ENCODE measurements at regions not wholly inside any gene's neighbourhood (a gene's known extent, or its start where the extent isn't known, plus 50 kb on each side); places are given as distances from the start of the nearest gene placed in this dataset.

GRCh38 chr6:100944644-100945043 is 63.5 kb upstream of the ASCC3 start:
- DNase-seq (ENCODE audit: extremely low spot score, insufficient read length, low read depth) (no peak), FAIRE-seq (no peak)

GRCh38 chr6:100946021-100946540 is 65.0 kb upstream of the ASCC3 start:
- DNase-seq (ENCODE audit: extremely low spot score, insufficient read length, low read depth) = no peak
- no peak for FAIRE-seq

DNA sequence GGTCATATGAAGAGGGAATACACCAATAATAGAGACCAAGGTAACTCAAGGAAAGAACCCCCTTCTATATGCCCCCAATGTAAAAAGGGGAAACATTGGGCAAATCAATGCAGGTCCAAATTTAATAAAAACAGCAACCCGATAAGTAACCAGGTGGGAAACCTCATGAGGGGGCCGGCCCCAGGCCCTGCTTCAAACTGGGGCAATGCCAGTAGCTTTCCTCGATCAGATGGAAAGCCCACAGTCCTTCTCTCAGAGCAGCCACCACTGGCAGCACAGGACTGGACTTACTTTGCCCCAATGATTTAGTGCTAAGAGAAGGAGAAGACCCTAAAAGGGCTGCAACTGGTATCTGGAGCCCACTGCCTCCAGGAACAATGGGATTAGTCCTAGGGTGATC is 65.6 kb upstream of the ASCC3 start:
- FAIRE-seq (no peak), DNase-seq (ENCODE audit: extremely low spot score, insufficient read length, low read depth) (no peak)

DNA sequence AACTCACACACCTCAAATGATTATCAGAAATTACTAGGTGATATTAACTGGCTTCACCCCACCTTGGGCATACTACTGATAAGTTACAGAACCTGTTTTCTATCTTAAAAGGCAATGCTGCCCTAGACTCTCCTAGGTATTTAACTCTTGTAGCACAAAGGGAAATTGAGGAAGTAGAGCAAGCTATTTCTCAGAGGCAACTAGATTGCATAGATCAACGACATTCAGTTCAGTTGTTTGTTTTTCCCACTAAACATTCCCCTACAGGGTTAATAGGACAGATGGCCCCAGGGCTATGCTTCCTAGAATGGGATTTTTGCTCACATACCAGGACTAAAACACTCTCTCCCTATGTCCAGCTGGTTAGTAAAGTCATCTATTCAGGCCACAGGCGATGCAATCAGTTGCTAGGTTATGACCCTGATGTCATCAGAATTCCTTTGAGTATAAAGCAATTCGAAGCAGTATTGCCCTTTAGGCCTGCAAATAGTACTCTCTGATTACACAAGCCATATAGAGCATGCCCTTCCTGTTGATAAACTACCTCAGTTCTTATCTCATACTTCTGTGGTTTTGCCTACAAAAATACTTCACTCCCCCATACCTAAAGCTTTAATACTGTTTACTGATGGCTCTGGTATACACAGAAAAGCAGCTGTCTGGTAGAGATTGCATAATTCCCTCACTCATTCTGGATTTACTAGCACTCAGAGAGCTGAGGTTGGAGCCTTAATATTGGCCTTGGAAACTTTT is 67.4 kb upstream of the ASCC3 start:
- no peak for FAIRE-seq
- no peak for DNase-seq (ENCODE audit: extremely low spot score, insufficient read length, low read depth)

GRCh38 chr6:100952006-100952405 is 70.9 kb upstream of the ASCC3 start:
- no peak for DNase-seq (ENCODE audit: extremely low spot score, insufficient read length, low read depth)

GRCh38 chr6:100959280-100959679 is 78.2 kb upstream of the ASCC3 start:
- DNase-seq (ENCODE audit: extremely low spot score, insufficient read length, low read depth) = no peak
- FAIRE-seq = no peak

More at GRCh38 chr6:100952006-100952405, 70.9 kb upstream of the ASCC3 start:
- FAIRE-seq = no peak

GRCh38 chr6:100962466-100962865 is 81.3 kb upstream of the ASCC3 start:
- FAIRE-seq (no peak), DNase-seq (ENCODE audit: extremely low spot score, insufficient read length, low read depth) (no peak)

GRCh38 chr6:100965067-100965466 is 83.9 kb upstream of the ASCC3 start:
- FAIRE-seq (no peak), DNase-seq (ENCODE audit: extremely low spot score, insufficient read length, low read depth) (no peak)

DNA sequence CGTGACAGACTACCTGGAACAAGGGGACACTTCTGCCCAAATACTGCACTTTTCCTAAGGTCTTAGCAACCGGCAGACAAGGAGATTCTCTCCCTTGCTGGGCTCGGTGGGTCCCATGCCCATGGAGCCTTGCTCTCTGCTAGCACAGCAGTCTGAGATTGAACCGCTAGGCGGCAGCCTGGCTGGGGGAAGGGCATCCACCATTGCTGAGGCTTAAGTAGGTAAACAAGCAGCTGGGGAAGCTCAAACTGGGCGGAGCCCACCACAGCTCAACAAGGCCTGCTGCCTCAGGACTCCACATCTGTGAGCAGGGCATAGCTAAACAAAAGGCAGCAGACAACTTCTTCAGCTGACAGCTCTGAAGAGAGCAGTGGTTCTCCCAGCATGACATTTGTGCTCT is 87.8 kb upstream of the ASCC3 start:
- DNase-seq (ENCODE audit: extremely low spot score, insufficient read length, low read depth) (no peak), FAIRE-seq (no peak)

- FAIRE-seq (no peak), DNase-seq (ENCODE audit: extremely low spot score, insufficient read length, low read depth) (no peak)
Measured at GRCh38 chr6:100979267-100979666, 98.1 kb upstream of the ASCC3 start.

DNA sequence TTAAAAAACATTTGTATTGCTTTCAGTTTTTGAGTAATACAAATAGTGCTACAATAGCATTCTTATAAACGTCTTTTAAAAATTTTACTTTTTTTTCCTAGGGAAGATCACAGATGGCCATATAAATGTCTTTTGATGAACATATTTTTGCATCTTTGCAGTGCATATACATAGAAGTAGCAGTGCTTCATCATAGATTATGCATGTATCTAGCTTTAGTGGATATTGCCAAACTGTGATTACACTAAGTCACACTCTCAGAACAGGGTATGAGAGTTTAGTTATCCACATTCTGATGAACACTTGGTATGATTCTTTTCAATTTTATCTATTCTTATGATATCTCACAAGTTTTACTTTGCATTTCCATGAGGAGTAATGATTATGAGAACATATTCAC is 99.8 kb upstream of the ASCC3 start:
- no peak for FAIRE-seq
- DNase-seq (ENCODE audit: extremely low spot score, insufficient read length, low read depth) = no peak

- DNase-seq (ENCODE audit: extremely low spot score, insufficient read length, low read depth) (no peak), FAIRE-seq (no peak)
Measured at GRCh38 chr6:100986921-100987320, 105.8 kb upstream of the ASCC3 start.

DNA sequence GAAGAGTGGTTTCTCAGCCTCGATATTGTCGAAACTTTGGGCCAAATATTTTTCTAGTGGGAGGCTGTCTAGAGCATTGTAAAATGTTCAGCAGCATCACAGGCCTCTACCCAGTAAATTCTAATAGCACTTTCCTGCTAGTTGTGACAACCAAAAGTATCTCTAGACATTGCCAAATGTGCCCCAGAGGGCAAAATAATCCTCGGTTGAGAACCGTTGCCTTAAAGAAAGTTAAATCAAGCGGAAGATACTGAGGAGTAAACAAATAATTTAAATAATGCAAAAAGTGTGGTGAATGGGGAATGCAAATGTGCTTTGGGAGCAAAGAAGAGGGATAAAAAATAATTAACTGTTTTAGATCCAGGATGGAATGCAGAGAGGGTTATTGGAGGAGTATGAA is 106.4 kb upstream of the ASCC3 start:
- FAIRE-seq (no peak), DNase-seq (ENCODE audit: extremely low spot score, insufficient read length, low read depth) (no peak)

GRCh38 chr6:100988391-100988984 is 107.4 kb upstream of the ASCC3 start:
- FAIRE-seq (no peak), DNase-seq (ENCODE audit: extremely low spot score, insufficient read length, low read depth) (no peak)

DNA sequence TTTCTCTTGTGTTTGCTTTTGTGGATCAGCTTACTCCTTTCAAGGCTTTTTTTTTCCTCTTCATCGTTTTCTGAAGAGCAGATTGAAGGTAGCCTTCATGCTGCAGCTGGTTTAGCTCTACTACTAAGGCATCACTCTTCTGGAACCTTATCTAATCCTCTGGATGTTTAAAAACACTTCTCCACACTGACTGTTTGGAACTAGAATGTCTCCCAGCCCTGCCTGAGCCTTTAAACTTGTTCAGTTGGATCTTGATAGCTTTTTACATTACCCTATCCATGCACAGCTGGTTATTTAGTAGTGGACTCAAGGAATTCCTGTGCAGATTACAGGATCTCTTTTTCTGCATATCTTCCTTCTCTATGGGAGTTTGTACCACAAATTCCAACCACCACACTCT is 108.9 kb upstream of the ASCC3 start:
- DNase-seq (ENCODE audit: extremely low spot score, insufficient read length, low read depth) = no peak
- no peak for FAIRE-seq

DNA sequence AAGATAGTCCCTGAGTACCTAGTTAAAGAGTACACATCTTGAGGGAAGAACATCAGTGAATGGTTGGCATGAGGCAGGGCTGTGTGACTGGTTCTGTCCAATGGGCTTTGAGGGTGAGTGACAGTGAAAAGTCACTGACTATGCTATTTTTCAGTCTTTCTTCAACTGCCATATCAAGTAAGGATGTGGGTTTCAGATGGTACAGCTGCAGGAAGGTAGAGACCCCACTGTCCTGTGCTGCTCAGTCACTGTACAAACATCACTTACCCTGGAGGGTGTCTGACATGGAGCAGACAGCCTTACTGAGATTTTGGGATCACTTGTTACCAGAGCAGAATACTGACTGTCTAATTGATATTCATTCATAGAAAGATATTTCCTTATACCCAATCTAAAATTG is 115.3 kb upstream of the ASCC3 start:
- FAIRE-seq (no peak), DNase-seq (ENCODE audit: extremely low spot score, insufficient read length, low read depth) (no peak)

GRCh38 chr6:100998111-100998510 is 117.0 kb upstream of the ASCC3 start:
- DNase-seq (ENCODE audit: extremely low spot score, insufficient read length, low read depth) (no peak), FAIRE-seq (no peak)

DNA sequence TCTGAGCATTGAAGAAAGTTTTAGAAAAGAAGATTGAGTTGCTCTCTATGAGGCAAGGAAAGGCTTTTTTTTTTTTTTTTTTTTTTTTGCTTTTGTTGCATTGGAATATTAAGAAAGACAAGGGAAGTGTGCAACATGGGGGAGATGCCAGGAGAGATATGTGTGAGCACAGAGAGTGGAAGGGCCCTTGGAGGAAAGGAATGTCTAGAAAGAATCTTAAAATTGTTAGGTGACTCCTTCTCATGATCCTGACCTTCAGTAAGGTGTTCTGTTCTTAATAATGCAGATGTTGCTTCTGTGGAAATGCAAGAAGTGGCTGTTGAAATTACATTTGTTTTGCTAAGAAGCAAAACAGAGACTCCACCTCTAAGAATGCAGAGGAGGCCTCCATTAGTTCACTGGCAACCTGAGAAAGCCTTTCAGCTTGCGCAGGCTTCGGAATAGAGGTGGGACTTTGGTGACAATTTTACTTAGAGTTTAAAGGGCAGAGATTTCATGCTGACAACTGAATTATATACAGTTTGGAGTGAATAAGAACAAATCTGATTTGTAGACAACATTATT is 118.0 kb upstream of the ASCC3 start:
- DNase-seq (ENCODE audit: extremely low spot score, insufficient read length, low read depth) (no peak), FAIRE-seq (no peak)

DNA sequence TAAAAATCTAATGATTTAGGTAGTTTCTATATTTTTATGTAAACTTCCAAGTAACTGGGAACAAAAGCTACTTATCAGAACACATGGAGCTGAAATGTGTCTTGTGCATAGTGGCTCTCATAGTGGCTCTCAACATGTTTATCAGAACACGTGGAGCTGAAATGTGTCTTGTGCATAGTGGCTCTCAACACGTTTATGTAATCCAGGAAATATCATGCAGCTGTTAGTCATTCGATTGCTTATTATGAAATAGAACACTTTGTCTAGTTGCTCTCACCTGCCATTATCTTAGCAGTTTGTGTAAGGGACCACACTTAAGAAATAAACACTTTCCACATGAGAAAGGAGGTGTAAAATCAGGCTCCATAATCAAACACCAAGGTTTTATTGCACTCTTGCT is 119.2 kb upstream of the ASCC3 start:
- FAIRE-seq = no peak
- DNase-seq (ENCODE audit: extremely low spot score, insufficient read length, low read depth) = no peak

DNA sequence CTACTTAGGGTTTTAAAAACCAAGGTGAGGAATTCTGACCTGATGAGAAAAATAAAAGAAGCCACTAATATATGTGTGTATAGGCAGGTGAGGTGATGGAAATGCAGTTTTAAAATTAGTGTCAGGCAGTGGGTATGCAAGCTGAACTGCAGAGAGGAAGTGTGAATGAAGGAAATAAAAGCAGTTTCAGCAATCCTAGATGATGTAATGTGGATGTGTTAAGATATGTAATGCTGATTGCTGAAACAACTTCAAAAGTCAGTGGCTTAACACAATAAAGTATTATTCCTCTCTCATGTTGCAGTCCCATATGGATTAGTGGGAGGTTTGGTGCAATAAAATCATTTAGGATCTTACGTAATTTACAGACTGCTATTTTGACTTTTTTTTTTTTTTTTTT is 119.9 kb upstream of the ASCC3 start:
- FAIRE-seq (no peak), DNase-seq (ENCODE audit: extremely low spot score, insufficient read length, low read depth) (no peak)

GRCh38 chr6:101001607-101002006 is 120.5 kb upstream of the ASCC3 start:
- FAIRE-seq (no peak), DNase-seq (ENCODE audit: extremely low spot score, insufficient read length, low read depth) (no peak)
